ENCODE measurements at regions not wholly inside any gene's neighbourhood (a gene's known extent, or its start where the extent isn't known, plus 50 kb on each side); places are given as distances from the start of the nearest gene placed in this dataset.

DNA sequence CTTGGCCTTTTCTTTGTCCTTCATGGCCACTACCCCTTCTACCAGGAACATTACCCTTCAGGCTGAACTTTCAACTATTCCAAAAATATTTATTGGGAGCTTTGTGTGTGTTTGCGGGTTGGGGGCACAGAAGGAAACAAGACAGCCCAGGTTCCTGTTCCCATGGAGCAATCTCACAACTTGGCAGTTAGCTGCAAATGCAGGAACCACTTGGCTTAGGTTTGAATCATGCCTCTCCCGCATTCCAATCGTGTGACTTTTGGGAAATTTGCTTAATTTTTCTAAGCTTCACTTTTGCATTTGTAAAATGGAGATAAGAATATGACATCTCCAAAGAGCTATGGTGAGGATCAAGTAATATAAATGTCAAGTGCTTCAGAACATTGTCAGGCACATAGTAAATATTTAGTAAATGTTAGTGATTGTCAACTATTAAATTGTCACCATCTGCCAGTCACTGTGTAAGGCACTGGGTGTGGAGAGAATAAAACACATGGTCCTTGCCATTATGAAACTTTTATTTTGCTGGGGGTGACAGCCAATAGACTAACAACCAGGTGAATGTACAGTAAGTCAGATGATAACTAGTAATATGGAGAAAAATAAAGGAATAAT lies 277.1 kb downstream of the SNX13 start:
- H3K4me3 ChIP-seq (ENCODE audit: low read depth, poor library complexity, severe bottlenecking): no peak overlapping the region
- intact Hi-C loops (cut with DNase I; ENCODE audit: low total_unique reads): no loop called here
- no peak for DNase-seq (ENCODE audit: low spot score in 2 of 2)
- TF ChIP-seq POLR2A (IDR thresholded peaks at IDR 0.05): no peak
- TF ChIP-seq, protein P1, sequence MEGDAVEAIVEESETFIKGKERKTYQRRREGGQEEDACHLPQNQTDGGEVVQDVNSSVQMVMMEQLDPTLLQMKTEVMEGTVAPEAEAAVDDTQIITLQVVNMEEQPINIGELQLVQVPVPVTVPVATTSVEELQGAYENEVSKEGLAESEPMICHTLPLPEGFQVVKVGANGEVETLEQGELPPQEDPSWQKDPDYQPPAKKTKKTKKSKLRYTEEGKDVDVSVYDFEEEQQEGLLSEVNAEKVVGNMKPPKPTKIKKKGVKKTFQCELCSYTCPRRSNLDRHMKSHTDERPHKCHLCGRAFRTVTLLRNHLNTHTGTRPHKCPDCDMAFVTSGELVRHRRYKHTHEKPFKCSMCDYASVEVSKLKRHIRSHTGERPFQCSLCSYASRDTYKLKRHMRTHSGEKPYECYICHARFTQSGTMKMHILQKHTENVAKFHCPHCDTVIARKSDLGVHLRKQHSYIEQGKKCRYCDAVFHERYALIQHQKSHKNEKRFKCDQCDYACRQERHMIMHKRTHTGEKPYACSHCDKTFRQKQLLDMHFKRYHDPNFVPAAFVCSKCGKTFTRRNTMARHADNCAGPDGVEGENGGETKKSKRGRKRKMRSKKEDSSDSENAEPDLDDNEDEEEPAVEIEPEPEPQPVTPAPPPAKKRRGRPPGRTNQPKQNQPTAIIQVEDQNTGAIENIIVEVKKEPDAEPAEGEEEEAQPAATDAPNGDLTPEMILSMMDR (IDR thresholded peaks at IDR 0.05): no peak
- 29 to 33% methylated on average over 3 of the region's 3 CpGs for WGBS, 2 donors

DNA sequence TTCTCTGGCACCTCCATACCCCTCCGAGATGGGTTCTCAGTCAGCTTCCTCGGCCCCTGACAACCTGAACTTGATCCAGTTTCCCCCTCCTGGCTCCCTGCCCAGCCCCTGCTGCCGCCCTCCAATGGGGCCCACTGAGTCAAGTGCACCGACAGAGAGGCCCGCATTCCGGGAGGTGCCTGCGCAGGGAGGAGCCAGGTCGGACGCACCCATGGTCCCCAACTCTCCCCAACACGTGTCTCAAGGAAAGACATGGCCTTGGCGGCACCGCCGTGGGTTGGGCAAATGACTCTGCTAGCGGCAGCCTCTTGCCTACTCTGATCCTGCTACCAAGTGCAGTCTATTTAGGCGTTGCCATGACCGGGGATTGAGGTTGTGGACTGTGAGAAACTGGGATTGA lies 275.3 kb downstream of the SNX13 start:
- WGBS, 2 donors: 90 to 95% methylated on average over 16 of the region's 16 CpGs
- TF ChIP-seq POLR2A (IDR thresholded peaks at IDR 0.05): no peak
- TF ChIP-seq, protein P1 (IDR thresholded peaks at IDR 0.05): no peak
- no peak overlapping the region for H3K4me3 ChIP-seq (ENCODE audit: low read depth, poor library complexity, severe bottlenecking)
- intact Hi-C loops (cut with DNase I; ENCODE audit: low total_unique reads): no loop called here
- DNase-seq (ENCODE audit: low spot score in 2 of 2): no peak

DNA sequence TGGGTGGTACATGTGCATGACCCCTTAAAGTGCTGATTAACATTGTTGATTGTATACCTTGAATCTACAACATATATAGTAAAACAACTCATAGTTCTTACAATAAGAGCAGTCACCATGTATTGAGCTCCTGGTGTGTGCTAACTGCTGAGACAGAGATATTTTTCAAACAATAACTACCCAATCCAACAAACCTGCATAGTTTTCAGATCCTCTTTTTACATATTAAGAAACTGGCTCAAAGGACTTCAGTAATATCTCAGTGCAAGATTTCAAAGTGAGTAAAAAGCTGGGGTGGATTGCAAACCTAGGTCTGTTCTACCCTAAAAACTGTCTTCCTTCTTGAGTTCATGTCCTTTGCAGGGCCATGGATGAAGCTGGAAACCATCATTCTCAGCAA lies 272.2 kb downstream of the SNX13 start:
- no peak for DNase-seq (ENCODE audit: low spot score in 2 of 2)
- TF ChIP-seq, protein P1 (IDR thresholded peaks at IDR 0.05): no peak
- no peak for TF ChIP-seq POLR2A (IDR thresholded peaks at IDR 0.05)
- no peak overlapping the region for H3K4me3 ChIP-seq (ENCODE audit: low read depth, poor library complexity, severe bottlenecking)
- intact Hi-C loops (cut with DNase I; ENCODE audit: low total_unique reads): no loop called here

DNA sequence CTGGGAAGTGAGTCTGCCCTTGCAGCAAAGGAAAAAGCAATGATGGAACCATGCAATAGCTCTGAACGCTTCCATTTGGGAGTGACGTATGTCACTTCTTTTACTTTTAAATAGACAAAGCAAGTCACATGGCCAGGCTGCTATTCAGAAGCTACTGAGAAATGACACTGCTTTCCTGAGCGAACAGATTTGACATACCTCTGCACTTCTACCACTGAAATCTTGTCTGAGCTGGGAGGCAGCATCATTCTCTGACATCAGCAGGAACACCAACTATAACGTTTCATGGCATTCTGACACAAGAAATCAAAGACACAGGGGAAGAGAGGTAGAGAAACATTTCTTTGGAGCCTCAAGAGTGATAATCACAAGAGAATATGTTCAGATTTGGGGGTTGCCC lies 271.1 kb downstream of the SNX13 start:
- TF ChIP-seq, protein P1 (IDR thresholded peaks at IDR 0.05): no peak
- no peak for TF ChIP-seq POLR2A (IDR thresholded peaks at IDR 0.05)
- no peak for DNase-seq (ENCODE audit: low spot score in 2 of 2)
- 88 to 91% methylated on average over 4 of the region's 4 CpGs for WGBS, 2 donors
- no peak overlapping the region for H3K4me3 ChIP-seq (ENCODE audit: low read depth, poor library complexity, severe bottlenecking)
- intact Hi-C loops (cut with DNase I; ENCODE audit: low total_unique reads): no loop called here

DNA sequence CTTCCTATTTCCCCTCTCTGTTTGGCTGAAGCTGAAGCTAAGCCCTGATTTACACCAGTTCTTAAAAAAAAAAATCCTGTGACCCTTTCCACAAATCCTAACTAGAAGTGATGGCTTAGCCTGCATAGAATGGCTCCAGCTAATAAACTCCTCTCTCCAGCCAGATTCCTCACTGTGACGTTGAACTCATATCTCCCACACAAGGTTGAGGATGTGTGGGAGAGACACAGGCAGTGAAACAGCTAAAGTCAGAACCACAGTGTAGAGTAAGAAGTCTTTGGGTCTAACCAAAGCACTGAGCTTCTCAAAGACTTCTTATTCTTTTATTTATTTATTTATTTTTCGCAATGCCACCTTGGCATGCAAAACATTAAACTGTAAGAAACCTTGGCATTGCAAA lies 268.3 kb downstream of the SNX13 start:
- no peak for TF ChIP-seq POLR2A (IDR thresholded peaks at IDR 0.05)
- TF ChIP-seq, protein P1 (IDR thresholded peaks at IDR 0.05): no peak
- intact Hi-C loops (cut with DNase I; ENCODE audit: low total_unique reads): no loop called here
- DNase-seq (ENCODE audit: low spot score in 2 of 2): no peak
- H3K4me3 ChIP-seq (ENCODE audit: low read depth, poor library complexity, severe bottlenecking): no peak overlapping the region
- 47 to 61% methylated on average over 2 of the region's 2 CpGs for WGBS, 2 donors

DNA sequence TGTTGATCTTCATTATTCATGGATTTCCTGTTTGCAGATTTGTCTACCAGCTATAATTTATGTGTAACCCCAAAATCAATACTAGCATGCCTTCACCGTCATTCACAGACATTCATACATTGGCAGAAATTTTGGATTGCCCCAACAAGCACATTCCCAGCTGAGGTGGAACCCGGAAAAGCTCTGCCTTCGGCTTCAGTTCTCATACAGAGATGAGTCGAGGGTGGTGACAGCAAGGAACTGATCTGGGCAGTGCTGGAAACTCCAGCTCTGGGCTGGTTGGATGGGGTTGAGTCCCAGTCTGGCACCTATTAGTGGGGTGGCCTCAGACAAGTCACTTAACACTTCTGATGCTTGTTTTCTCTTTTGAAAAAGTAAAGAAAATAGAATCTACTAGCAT lies 267.5 kb downstream of the SNX13 start:
- 77 to 81% methylated on average over 4 of the region's 4 CpGs for WGBS, 2 donors
- H3K4me3 ChIP-seq (ENCODE audit: low read depth, poor library complexity, severe bottlenecking): no peak overlapping the region
- intact Hi-C loops (cut with DNase I; ENCODE audit: low total_unique reads): no loop called here
- no peak for DNase-seq (ENCODE audit: low spot score in 2 of 2)
- no peak for TF ChIP-seq POLR2A (IDR thresholded peaks at IDR 0.05)
- TF ChIP-seq, protein P1 (IDR thresholded peaks at IDR 0.05): no peak
